HEK293 (cell line): ENCODE measurements at regions not wholly inside any gene's neighbourhood (a gene's known extent, or its start where the extent isn't known, plus 50 kb on each side); places are given as distances from the start of the nearest gene placed in this dataset.

ENCODE experiments used
- CTCF ChIA-PET: fragments of 350-600 bp; formaldehyde crosslinking; extraction: SDS; loops from one replicate; lab custom pipeline; 2021; ENCODE audit warnings: antibody characterized with exemption; lab: Yijun Ruan, JAX
- POLR2A ChIA-PET: fragments of 300-600 bp; formaldehyde crosslinking; extraction: SDS; loops from one replicate; lab custom pipeline; 2020; ENCODE audit warnings: antibody characterized with exemption, inconsistent platforms; lab: Yijun Ruan, JAX
- H3K27ac ChIP-seq: fragments of 200-500 bp; sonication (Bioruptor generic); 2 replicates; pipeline ENCODE4 v1.5.1; 2014; ENCODE audit warnings: low read depth, low read length, control low read depth, inconsistent platforms; ENCODE audit errors: extremely low read depth
- H3K36me3 ChIP-seq, 2 experiments: fragments of 200-500 bp in 1 of 2; sonication (Bioruptor generic) in 1 of 2; 1 replicate in 1 of 2; 2 replicates in 1 of 2; pipeline ENCODE4 v1.5.1; 2014 to 2017; ENCODE audit warnings: inconsistent platforms in 2 of 2, low read length in 2 of 2; ENCODE audit not compliant: control insufficient read depth in 2 of 2, insufficient read depth in 1 of 2
- H3K4me1 ChIP-seq: fragments of 200-500 bp; sonication (Bioruptor generic); 2 replicates; pipeline ENCODE4 v1.5.1; 2014; ENCODE audit warnings: mild to moderate bottlenecking, low read length, inconsistent platforms; ENCODE audit not compliant: control insufficient read depth, insufficient read depth
- H3K4me3 ChIP-seq: 2 replicates; pipeline ENCODE4 v1.5.1; 2011; ENCODE audit warnings: low read depth, mild to moderate bottlenecking, control low read depth, low read length, moderate library complexity
- H3K9me3 ChIP-seq: fragments of 200-500 bp; sonication (Bioruptor generic); 2 replicates; pipeline ENCODE4 v1.5.1; 2014; ENCODE audit warnings: low read depth, low read length, inconsistent platforms; ENCODE audit not compliant: control insufficient read depth, insufficient read depth
- BCL11A ChIP-seq: fragments of 450-650 bp; formaldehyde crosslinking; IDR thresholded peaks from 2 replicates; pipeline ENCODE4 v1.5.1; 2016; ENCODE audit warnings: low read depth, missing biosample characterization, missing genetic modification characterization
- EGR2 ChIP-seq: fragments of 450-650 bp; formaldehyde crosslinking; IDR thresholded peaks from 2 replicates; pipeline ENCODE4 v1.5.1; 2016; ENCODE audit warnings: low read depth, missing biosample characterization, missing genetic modification characterization
- FEZF1 ChIP-seq: fragments of 450-650 bp; formaldehyde crosslinking; IDR thresholded peaks from 2 replicates; pipeline ENCODE4 v1.5.1; 2016; ENCODE audit warnings: missing biosample characterization, missing genetic modification characterization
- GLIS1 ChIP-seq: fragments of 450-650 bp; formaldehyde crosslinking; IDR thresholded peaks from 2 replicates; pipeline ENCODE4 v1.5.1; 2016; ENCODE audit warnings: missing biosample characterization, missing genetic modification characterization
- GLIS2 ChIP-seq: fragments of 450-650 bp; formaldehyde crosslinking; IDR thresholded peaks from 2 replicates; pipeline ENCODE4 v1.5.1; 2016; ENCODE audit warnings: missing biosample characterization, missing genetic modification characterization
- PBX3 ChIP-seq: sonication (generic); formaldehyde crosslinking; IDR thresholded peaks from 2 replicates; pipeline ENCODE4 v1.8.1; 2022; ENCODE audit warnings: mild to moderate bottlenecking, moderate library complexity, missing genetic modification reagents
- YY1 ChIP-seq: fragments of 450-650 bp; formaldehyde crosslinking; IDR thresholded peaks from 2 replicates; pipeline ENCODE4 v1.5.1; 2018; ENCODE audit warnings: missing biosample characterization, missing genetic modification characterization
- ZBTB1 ChIP-seq: fragments of 450-650 bp; formaldehyde crosslinking; IDR thresholded peaks from 2 replicates; pipeline ENCODE4 v1.5.1; 2016; ENCODE audit warnings: missing biosample characterization, missing genetic modification characterization
- ZFP37 ChIP-seq: fragments of 450-650 bp; formaldehyde crosslinking; IDR thresholded peaks from 2 replicates; pipeline ENCODE4 v1.5.1; 2016; ENCODE audit warnings: missing biosample characterization, missing genetic modification characterization
- ZNF138 ChIP-seq: fragments of 450-650 bp; formaldehyde crosslinking; IDR thresholded peaks from 2 replicates; pipeline ENCODE4 v1.5.1; 2016; ENCODE audit warnings: missing biosample characterization, missing genetic modification characterization, borderline replicate concordance
- ZNF148 ChIP-seq: fragments of 450-650 bp; formaldehyde crosslinking; IDR thresholded peaks from 2 replicates; pipeline ENCODE4 v1.5.0; 2017; ENCODE audit warnings: missing biosample characterization, missing genetic modification characterization, borderline replicate concordance
- ZNF155 ChIP-seq: fragments of 450-650 bp; formaldehyde crosslinking; IDR thresholded peaks from 2 replicates; pipeline ENCODE4 v1.5.1; 2016; ENCODE audit warnings: missing biosample characterization, missing genetic modification characterization
- ZNF157 ChIP-seq: fragments of 450-650 bp; formaldehyde crosslinking; IDR thresholded peaks from 2 replicates; pipeline ENCODE4 v1.5.1; 2016; ENCODE audit warnings: missing biosample characterization, missing genetic modification characterization
- ZNF223 ChIP-seq: fragments of 450-650 bp; formaldehyde crosslinking; IDR thresholded peaks from 2 replicates; pipeline ENCODE4 v1.5.1; 2016; ENCODE audit warnings: missing biosample characterization, missing genetic modification characterization
- ZNF23 ChIP-seq: fragments of 450-650 bp; formaldehyde crosslinking; IDR thresholded peaks from 2 replicates; pipeline ENCODE4 v1.5.1; 2016; ENCODE audit warnings: missing biosample characterization, missing genetic modification characterization, borderline replicate concordance
- ZNF266 ChIP-seq: fragments of 450-650 bp; formaldehyde crosslinking; IDR thresholded peaks from 2 replicates; pipeline ENCODE4 v1.5.1; 2016; ENCODE audit warnings: missing biosample characterization, missing genetic modification characterization, low read depth
- ZNF394 ChIP-seq: fragments of 450-650 bp; formaldehyde crosslinking; IDR thresholded peaks from 2 replicates; pipeline ENCODE4 v1.5.1; 2016; ENCODE audit warnings: missing biosample characterization, missing genetic modification characterization, mild to moderate bottlenecking, moderate library complexity, borderline replicate concordance
- ZNF404 ChIP-seq: fragments of 450-650 bp; formaldehyde crosslinking; IDR thresholded peaks from 2 replicates; pipeline ENCODE4 v1.5.1; 2017; ENCODE audit warnings: missing biosample characterization, missing genetic modification characterization
- ZNF473 ChIP-seq: fragments of 450-650 bp; formaldehyde crosslinking; IDR thresholded peaks from 2 replicates; pipeline ENCODE4 v1.5.1; 2017; ENCODE audit warnings: missing biosample characterization, missing genetic modification characterization
- ZNF529 ChIP-seq: fragments of 450-650 bp; formaldehyde crosslinking; IDR thresholded peaks from 2 replicates; pipeline ENCODE4 v1.5.1; 2017; ENCODE audit warnings: missing genetic modification characterization, missing biosample characterization; ENCODE audit not compliant: insufficient replicate concordance
- ZNF549 ChIP-seq: fragments of 450-650 bp; IDR thresholded peaks from 2 replicates; pipeline ENCODE4 v1.5.1; 2018; ENCODE audit warnings: missing biosample characterization, missing genetic modification characterization, mild to moderate bottlenecking, inconsistent platforms, moderate library complexity
- ZNF600 ChIP-seq: fragments of 450-650 bp; formaldehyde crosslinking; IDR thresholded peaks from 2 replicates; pipeline ENCODE4 v1.5.1; 2016; ENCODE audit warnings: missing biosample characterization, missing genetic modification characterization
- ZNF610 ChIP-seq: fragments of 450-650 bp; formaldehyde crosslinking; IDR thresholded peaks from 2 replicates; pipeline ENCODE4 v1.5.1; 2016; ENCODE audit warnings: missing biosample characterization, missing genetic modification characterization, borderline replicate concordance
- ZNF629 ChIP-seq: fragments of 450-650 bp; formaldehyde crosslinking; IDR thresholded peaks from 2 replicates; pipeline ENCODE4 v1.5.1; 2017; ENCODE audit warnings: missing biosample characterization, missing genetic modification characterization
- ZNF658 ChIP-seq: fragments of 450-650 bp; formaldehyde crosslinking; IDR thresholded peaks from 2 replicates; pipeline ENCODE4; 2016; ENCODE audit warnings: missing biosample characterization, missing genetic modification characterization
- ZNF664 ChIP-seq: fragments of 450-650 bp; formaldehyde crosslinking; IDR thresholded peaks from 2 replicates; pipeline ENCODE4 v1.5.1; 2016; ENCODE audit warnings: missing biosample characterization, missing genetic modification characterization
- ZNF707 ChIP-seq: fragments of 450-650 bp; formaldehyde crosslinking; IDR thresholded peaks from 2 replicates; pipeline ENCODE4 v1.5.1; 2016; ENCODE audit warnings: missing biosample characterization, missing genetic modification characterization
- ZSCAN16 ChIP-seq: fragments of 450-650 bp; formaldehyde crosslinking; IDR thresholded peaks from 2 replicates; pipeline ENCODE4 v1.5.1; 2016; ENCODE audit warnings: missing biosample characterization, missing genetic modification characterization
- ZSCAN4 ChIP-seq: fragments of 450-650 bp; formaldehyde crosslinking; IDR thresholded peaks from 2 replicates; pipeline ENCODE4 v1.5.1; 2017; ENCODE audit warnings: missing biosample characterization, missing genetic modification characterization

DNA sequence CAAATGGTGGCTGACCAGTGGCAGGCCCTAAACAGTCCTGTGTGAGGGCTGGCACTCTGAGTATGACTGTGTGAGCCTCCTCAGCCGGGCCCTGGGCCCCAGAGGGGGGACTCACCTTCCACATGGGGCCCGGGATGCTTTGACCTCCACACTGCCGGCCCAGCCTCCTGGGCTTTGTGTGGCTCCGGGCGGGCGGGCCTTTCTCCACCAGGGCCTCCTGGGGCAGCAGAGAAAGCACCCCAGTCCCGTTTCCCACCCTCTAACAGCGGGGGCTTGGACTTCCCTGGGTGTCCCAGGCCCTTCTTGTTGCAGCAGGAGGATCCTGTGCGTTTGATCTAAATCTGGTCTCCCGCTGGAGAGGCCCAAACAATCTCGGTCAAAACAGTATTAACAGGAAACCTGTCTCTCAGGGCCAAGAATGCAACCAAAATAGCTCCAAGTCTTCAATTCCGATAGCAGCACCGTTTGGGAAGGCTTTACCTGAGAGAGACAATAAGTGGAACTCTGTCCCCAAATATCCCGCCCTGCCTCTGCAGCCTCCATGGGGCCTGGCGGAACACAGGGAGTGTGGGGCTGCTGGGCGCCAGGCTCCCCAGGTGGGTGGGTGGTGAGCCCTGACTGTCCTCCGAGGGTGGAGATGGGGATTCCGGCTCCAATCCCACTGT, 104.8 kb upstream of the ZNF32 start:
- Histone ChIP-seq H3K4me1 (0 out of 2 replicates have a peak, but pooled peaks cover 3% of the 10 kb centered on the region), H3K4me3 (no peak overlapping the region), H3K9me3 (no peaks in the 10 kb centered on the region), H3K27ac (no peak overlapping the region), H3K36me3 (no peaks in the 10 kb centered on the region)
- POLR2A ChIA-PET: no interaction called here
- CTCF ChIA-PET: no interaction called here
- TF ChIP-seq ZNF600 (tag by site-specific recombination) (no peak), ZNF138 (tag by site-specific recombination) (no peak), ZNF23 (tag by site-specific recombination) (no peak), ZSCAN16 (tag by site-specific recombination) (no peak), PBX3 (no peak), ZBTB1 (tag by site-specific recombination) (no peak), ZFP37 (tag by site-specific recombination) (no peak), ZNF473 (no peak), ZSCAN4 (no peak), ZNF157 (tag by site-specific recombination) (no peak), ZNF266 (tag by site-specific recombination) (no peak), GLIS2 (tag by site-specific recombination) (no peak), YY1 (tag by site-specific recombination) (no peak), ZNF529 (tag by site-specific recombination) (no peak), FEZF1 (tag by site-specific recombination) (no peak), ZNF664 (tag by site-specific recombination) (no peak), ZNF707 (tag by site-specific recombination) (no peak), ZNF223 (tag by site-specific recombination) (no peak), ZNF629 (tag by site-specific recombination) (no peak), BCL11A (tag by site-specific recombination) (no peak)

- Histone ChIP-seq H3K36me3 (no peaks in the 10 kb centered on the region), H3K27ac (no peak overlapping the region), H3K4me1 (0 out of 2 replicates have a peak, but pooled peaks cover 3% of the 10 kb centered on the region), H3K9me3 (no peaks in the 10 kb centered on the region), H3K4me3 (no peak overlapping the region)
- CTCF ChIA-PET: no interaction called here
- POLR2A ChIA-PET: no interaction called here
- TF ChIP-seq ZNF404 (no peak), ZNF529 (tag by site-specific recombination) (no peak), GLIS1 (tag by site-specific recombination) (no peak), ZNF394 (tag by site-specific recombination) (no peak), ZNF658 (tag by site-specific recombination) (no peak), ZNF549 (tag by site-specific recombination) (no peak), EGR2 (tag by site-specific recombination) (no peak), ZNF266 (tag by site-specific recombination) (no peak), ZNF155 (tag by site-specific recombination) (no peak), ZNF610 (tag by site-specific recombination) (no peak), ZNF148 (no peak)
Measured at GRCh38 chr10:43752682-43753081, 104.0 kb upstream of the ZNF32 start.
